ENCODE measurements at regions not wholly inside any gene's neighbourhood (a gene's known extent, or its start where the extent isn't known, plus 50 kb on each side); places are given as distances from the start of the nearest gene placed in this dataset.

DNA sequence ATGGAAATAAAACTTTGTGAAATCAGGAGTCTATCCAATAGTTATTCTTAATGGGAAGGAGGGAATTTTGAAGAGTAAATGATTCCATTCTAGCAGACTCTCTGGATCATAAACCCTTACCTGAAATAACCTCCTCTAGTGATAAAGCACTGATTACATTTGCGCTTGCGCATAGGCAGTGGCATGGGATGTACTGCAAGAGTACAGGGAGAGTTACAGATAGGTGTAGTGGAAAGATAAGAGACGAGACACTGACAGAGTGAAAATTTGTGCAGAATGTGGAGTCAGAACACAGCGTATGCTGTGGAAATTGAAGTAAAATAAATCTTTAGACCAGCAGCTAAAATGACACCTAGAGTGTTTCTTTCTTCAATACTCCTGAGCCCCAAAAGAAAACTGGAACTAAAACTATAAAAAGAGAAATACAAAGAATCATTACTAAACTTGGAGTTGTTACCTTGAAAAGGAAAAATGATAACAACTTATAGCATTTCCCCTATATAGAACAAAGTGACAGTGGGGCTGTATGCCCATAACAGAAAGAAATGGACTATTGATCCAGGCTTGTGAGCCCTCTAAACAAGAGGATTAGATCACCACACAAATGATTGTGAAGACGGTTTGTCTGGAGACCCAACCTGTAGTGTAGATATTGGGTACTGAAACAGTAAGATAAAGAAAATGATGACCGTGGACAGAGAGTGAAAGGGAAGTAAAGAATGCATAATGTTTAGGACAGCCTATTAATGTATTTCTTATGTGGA is 1471.2 kb upstream of the NUDT12 start:
- TF ChIP-seq ZFX (IDR thresholded peaks at IDR 0.05), result no peak
- TF ChIP-seq, protein P1, sequence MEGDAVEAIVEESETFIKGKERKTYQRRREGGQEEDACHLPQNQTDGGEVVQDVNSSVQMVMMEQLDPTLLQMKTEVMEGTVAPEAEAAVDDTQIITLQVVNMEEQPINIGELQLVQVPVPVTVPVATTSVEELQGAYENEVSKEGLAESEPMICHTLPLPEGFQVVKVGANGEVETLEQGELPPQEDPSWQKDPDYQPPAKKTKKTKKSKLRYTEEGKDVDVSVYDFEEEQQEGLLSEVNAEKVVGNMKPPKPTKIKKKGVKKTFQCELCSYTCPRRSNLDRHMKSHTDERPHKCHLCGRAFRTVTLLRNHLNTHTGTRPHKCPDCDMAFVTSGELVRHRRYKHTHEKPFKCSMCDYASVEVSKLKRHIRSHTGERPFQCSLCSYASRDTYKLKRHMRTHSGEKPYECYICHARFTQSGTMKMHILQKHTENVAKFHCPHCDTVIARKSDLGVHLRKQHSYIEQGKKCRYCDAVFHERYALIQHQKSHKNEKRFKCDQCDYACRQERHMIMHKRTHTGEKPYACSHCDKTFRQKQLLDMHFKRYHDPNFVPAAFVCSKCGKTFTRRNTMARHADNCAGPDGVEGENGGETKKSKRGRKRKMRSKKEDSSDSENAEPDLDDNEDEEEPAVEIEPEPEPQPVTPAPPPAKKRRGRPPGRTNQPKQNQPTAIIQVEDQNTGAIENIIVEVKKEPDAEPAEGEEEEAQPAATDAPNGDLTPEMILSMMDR (conservative IDR thresholded peaks at IDR 0.05), result no peak
- no peak overlapping the region for H3K27ac ChIP-seq

DNA sequence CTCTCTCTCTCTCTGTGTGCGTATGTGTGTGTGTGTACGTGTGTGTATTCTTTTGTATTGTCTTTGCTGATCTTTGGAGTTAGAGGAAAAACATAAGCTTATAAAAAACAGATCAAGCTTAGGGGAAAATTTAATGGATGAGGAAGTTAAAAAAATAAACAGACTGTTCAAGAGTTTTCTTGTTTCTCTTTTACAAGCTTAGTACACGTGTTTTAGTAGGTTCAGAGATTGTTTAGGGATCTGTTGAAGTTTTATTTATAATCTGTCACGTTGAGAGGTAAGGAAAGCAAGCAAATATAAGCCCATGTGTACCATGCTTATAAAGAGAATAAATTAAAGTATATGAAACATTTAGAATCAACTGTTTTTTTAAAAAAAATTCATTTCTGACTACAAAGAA is 1470.3 kb upstream of the NUDT12 start:
- H3K27ac ChIP-seq, result no peak overlapping the region
- TF ChIP-seq, protein P1 (conservative IDR thresholded peaks at IDR 0.05), result no peak
- no peak for TF ChIP-seq ZFX (IDR thresholded peaks at IDR 0.05)

DNA sequence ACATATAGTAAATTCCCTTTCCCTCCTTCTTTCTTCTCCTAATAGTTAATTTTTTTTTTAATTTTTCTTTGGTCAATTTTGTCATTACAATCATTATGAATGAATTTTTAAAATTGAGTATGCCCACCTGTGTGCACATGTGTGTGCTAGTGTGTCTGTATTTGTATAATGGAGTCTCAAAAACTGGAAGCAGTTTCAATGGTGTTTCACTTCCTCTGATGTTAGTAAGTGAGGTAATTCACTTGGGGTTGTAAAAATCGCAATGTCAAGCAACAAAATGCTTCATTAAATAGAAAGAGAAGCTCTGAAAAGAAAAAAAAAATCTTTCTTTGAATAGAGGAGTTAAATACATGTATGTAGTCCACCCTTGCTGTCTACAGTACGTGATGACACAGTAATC is 1467.6 kb upstream of the NUDT12 start:
- TF ChIP-seq, protein P1 (conservative IDR thresholded peaks at IDR 0.05), result no peak
- no peak for TF ChIP-seq ZFX (IDR thresholded peaks at IDR 0.05)
- H3K27ac ChIP-seq, result no peak overlapping the region

DNA sequence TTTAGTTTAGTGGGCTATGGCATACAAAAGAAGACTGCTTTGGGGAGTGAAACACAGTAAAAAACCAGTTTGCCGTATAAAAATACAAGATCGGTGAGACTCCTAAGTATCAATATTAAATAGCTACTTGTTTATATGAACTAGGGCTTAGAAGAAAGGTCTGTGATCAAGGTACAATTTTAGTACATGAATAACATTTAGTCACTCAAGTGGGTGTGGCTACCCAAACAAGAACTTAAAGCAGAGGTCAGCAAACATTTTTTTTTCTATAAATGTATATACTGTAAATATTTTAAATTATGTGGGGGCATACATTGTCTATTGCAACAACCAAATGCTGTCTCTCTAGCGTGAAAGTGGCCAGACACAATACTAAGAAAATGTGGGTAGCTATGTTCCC is 1452.5 kb upstream of the NUDT12 start:
- no peak for TF ChIP-seq ZFX (IDR thresholded peaks at IDR 0.05)
- TF ChIP-seq, protein P1 (conservative IDR thresholded peaks at IDR 0.05), result no peak

DNA sequence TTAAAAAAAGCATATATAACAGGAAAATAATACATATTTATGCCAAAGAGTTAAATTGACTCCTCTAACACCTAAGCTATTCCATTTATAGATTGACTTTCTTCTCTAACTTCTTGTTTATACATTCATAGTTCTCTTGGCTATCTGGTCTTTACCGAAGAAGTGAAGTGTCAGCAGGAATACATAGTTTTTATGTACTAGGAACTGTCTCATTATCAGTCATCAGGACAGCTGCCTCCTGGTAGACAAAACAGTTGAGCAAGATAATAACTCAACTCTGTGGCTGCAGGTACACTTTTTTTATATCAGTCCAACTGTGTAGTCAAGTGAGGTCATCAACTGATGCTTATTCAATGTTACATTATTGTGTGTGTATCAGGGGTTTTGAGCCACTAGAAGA is 1436.0 kb upstream of the NUDT12 start:
- no peak overlapping the region for H3K27ac ChIP-seq
- TF ChIP-seq, protein P1 (conservative IDR thresholded peaks at IDR 0.05), result no peak
- TF ChIP-seq ZFX (IDR thresholded peaks at IDR 0.05), result no peak

More for the DNA sequence above, 1452.5 kb upstream of the NUDT12 start:
- no peak overlapping the region for H3K27ac ChIP-seq

DNA sequence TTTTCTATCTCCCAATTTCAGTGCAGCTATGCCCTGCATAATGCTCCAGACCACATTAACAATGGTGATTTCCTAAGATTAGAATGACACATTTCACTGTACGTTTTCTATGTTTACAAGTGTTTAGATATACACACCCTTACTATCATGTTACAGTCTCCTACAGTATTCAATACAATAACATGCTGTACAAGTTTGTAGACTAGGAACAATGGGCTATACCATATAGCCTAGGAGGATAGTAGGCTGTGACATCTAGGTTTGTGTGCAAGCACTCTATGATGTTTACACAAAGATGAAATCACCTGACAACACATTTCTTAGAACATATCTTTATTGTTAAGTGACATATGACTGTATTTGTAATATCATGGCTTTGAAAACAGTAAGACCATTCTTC is 1435.6 kb upstream of the NUDT12 start:
- TF ChIP-seq, protein P1 (conservative IDR thresholded peaks at IDR 0.05), result no peak
- no peak for TF ChIP-seq ZFX (IDR thresholded peaks at IDR 0.05)

DNA sequence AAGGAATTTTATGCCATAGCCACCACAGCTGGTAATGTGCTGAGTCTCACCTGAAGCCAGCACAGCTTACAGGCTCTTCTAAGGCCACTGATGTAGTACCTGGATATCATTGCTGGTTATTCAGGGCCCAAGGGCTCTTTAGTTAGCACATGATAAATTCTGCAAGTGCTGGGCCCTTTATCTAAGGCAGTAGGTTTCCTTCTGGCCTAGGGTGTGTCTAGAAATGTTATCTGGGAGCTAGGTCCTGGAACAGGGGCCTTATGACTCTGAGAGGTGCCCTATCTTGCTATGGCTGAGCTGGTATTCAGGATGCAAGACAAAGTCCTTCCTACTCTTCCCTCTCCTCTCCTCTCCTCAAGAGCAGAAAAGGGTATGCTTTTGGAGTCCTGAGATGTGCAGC is 1424.5 kb upstream of the NUDT12 start:
- H3K27ac ChIP-seq, result no peak overlapping the region
- TF ChIP-seq, protein P1 (conservative IDR thresholded peaks at IDR 0.05), result no peak
- TF ChIP-seq ZFX (IDR thresholded peaks at IDR 0.05), result no peak

More for the DNA sequence above, 1435.6 kb upstream of the NUDT12 start:
- no peak overlapping the region for H3K27ac ChIP-seq
